ENCODE measurements at regions not wholly inside any gene's neighbourhood (a gene's known extent, or its start where the extent isn't known, plus 50 kb on each side); places are given as distances from the start of the nearest gene placed in this dataset.

DNA sequence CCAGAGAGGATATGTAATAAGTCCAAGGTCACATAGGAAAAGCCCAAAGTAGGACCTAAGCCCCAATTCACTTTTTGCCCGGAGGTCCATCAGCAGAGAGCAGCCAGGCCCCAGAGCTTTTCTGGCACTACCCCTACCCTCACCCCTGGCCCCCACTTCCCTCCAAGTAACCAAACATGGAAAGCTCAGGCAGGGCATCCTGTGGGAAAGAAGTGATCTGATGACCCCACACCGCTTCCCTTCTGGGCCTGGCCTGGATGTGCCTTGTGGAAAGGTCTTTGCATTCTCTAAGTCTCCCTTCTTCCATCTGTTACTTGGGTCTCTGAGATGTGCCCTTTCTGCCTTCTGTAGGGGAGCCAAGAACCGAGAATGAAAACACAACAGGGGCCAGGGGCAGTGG lies 136.9 kb downstream of the TMEM132E start:
- TF ChIP-seq NR2F2 (IDR thresholded peaks at IDR 0.05) (no peak), FOXA2 (IDR thresholded peaks at IDR 0.05) (no peak), TAF1 (conservative IDR thresholded peaks at IDR 0.05) (no peak), SP1 (IDR thresholded peaks at IDR 0.05) (no peak)
- TF ChIP-seq, protein P1, sequence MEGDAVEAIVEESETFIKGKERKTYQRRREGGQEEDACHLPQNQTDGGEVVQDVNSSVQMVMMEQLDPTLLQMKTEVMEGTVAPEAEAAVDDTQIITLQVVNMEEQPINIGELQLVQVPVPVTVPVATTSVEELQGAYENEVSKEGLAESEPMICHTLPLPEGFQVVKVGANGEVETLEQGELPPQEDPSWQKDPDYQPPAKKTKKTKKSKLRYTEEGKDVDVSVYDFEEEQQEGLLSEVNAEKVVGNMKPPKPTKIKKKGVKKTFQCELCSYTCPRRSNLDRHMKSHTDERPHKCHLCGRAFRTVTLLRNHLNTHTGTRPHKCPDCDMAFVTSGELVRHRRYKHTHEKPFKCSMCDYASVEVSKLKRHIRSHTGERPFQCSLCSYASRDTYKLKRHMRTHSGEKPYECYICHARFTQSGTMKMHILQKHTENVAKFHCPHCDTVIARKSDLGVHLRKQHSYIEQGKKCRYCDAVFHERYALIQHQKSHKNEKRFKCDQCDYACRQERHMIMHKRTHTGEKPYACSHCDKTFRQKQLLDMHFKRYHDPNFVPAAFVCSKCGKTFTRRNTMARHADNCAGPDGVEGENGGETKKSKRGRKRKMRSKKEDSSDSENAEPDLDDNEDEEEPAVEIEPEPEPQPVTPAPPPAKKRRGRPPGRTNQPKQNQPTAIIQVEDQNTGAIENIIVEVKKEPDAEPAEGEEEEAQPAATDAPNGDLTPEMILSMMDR (IDR thresholded peaks at IDR 0.05; ENCODE audit: low read depth, low read length, missing input control): no peak
- TF ChIP-seq, protein P2, sequence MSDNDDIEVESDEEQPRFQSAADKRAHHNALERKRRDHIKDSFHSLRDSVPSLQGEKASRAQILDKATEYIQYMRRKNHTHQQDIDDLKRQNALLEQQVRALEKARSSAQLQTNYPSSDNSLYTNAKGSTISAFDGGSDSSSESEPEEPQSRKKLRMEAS (IDR thresholded peaks at IDR 0.05): no peak
- TF ChIP-seq, protein P3, sequence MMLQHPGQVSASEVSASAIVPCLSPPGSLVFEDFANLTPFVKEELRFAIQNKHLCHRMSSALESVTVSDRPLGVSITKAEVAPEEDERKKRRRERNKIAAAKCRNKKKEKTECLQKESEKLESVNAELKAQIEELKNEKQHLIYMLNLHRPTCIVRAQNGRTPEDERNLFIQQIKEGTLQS (IDR thresholded peaks at IDR 0.05): no peak
- TF ChIP-seq, protein P4, sequence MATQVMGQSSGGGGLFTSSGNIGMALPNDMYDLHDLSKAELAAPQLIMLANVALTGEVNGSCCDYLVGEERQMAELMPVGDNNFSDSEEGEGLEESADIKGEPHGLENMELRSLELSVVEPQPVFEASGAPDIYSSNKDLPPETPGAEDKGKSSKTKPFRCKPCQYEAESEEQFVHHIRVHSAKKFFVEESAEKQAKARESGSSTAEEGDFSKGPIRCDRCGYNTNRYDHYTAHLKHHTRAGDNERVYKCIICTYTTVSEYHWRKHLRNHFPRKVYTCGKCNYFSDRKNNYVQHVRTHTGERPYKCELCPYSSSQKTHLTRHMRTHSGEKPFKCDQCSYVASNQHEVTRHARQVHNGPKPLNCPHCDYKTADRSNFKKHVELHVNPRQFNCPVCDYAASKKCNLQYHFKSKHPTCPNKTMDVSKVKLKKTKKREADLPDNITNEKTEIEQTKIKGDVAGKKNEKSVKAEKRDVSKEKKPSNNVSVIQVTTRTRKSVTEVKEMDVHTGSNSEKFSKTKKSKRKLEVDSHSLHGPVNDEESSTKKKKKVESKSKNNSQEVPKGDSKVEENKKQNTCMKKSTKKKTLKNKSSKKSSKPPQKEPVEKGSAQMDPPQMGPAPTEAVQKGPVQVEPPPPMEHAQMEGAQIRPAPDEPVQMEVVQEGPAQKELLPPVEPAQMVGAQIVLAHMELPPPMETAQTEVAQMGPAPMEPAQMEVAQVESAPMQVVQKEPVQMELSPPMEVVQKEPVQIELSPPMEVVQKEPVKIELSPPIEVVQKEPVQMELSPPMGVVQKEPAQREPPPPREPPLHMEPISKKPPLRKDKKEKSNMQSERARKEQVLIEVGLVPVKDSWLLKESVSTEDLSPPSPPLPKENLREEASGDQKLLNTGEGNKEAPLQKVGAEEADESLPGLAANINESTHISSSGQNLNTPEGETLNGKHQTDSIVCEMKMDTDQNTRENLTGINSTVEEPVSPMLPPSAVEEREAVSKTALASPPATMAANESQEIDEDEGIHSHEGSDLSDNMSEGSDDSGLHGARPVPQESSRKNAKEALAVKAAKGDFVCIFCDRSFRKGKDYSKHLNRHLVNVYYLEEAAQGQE (IDR thresholded peaks at IDR 0.05): no peak
